Fibroblast of skin of right biceps (primary cell): ENCODE measurements at regions not wholly inside any gene's neighbourhood (a gene's known extent, or its start where the extent isn't known, plus 50 kb on each side); places are given as distances from the start of the nearest gene placed in this dataset.
A peak's percentile ranks its signal among the peaks of the same experiment; 100 is the strongest.

Experiments used
- DNase-seq: peaks from one replicate; pipeline ENCODE4 v3.0.0-alpha.2; 2013

GRCh38 chr4:135770505-135770904, 1568.9 kb upstream of the PABPC4L start:
- DNase-seq, result no peak

GRCh38 chr4:135744928-135745327, 1543.3 kb upstream of the PABPC4L start:
- no peak for DNase-seq

GRCh38 chr4:135741583-135741982, 1540.0 kb upstream of the PABPC4L start:
- DNase-seq, result no peak

GRCh38 chr4:135739354-135739753, 1537.8 kb upstream of the PABPC4L start:
- DNase-seq, result no peak

GRCh38 chr4:135735512-135735911, 1533.9 kb upstream of the PABPC4L start:
- no peak for DNase-seq

- DNase-seq, result no peak
These were observed 1530.9 kb upstream of the PABPC4L start for GRCh38 chr4:135732448-135732847.

- DNase-seq, result no peak
These were observed 1530.1 kb upstream of the PABPC4L start for GRCh38 chr4:135731682-135732081.

- no peak for DNase-seq
These were observed 1522.8 kb upstream of the PABPC4L start for GRCh38 chr4:135724421-135724820.

- DNase-seq, result peak; percentile 1
These were observed 1516.4 kb upstream of the PABPC4L start for GRCh38 chr4:135718019-135718418.

GRCh38 chr4:135705343-135705742, 1503.8 kb upstream of the PABPC4L start:
- DNase-seq, result no peak

- no peak for DNase-seq
These were observed 1492.5 kb upstream of the PABPC4L start for GRCh38 chr4:135694066-135694465.

- DNase-seq, result no peak
These were observed 1482.4 kb upstream of the PABPC4L start for GRCh38 chr4:135684001-135684400.

- DNase-seq, result no peak
These were observed 1470.6 kb upstream of the PABPC4L start for GRCh38 chr4:135672202-135672601.

- DNase-seq, result no peak
These were observed 1469.0 kb upstream of the PABPC4L start for GRCh38 chr4:135670548-135670947.
